ENCODE measurements at regions not wholly inside any gene's neighbourhood (a gene's known extent, or its start where the extent isn't known, plus 50 kb on each side); places are given as distances from the start of the nearest gene placed in this dataset.

GRCh38 chr2:167869200-167869599, 378.2 kb downstream of the STK39 start:
- H3K27me3 ChIP-seq (ENCODE audit: low read depth, low read length), result no peaks in the 10 kb centered on the region
- H3K36me3 ChIP-seq (replicated peaks; ENCODE audit: low read depth, low read length), result no peaks in the 10 kb centered on the region
- no peaks in the 10 kb centered on the region for H3K9me3 ChIP-seq (ENCODE audit: insufficient read depth, low read length)
- H3K4me3 ChIP-seq (ENCODE audit: low read length), result no peak overlapping the region
- H3K79me2 ChIP-seq (ENCODE audit: low read length), result no peaks in the 10 kb centered on the region
- no peak overlapping the region for H3K9ac ChIP-seq (ENCODE audit: low read length)
- no peak for TF ChIP-seq EZH2phosphoT487 (IDR thresholded peaks at IDR 0.05; ENCODE audit: low read depth)
- TF ChIP-seq, protein P1, sequence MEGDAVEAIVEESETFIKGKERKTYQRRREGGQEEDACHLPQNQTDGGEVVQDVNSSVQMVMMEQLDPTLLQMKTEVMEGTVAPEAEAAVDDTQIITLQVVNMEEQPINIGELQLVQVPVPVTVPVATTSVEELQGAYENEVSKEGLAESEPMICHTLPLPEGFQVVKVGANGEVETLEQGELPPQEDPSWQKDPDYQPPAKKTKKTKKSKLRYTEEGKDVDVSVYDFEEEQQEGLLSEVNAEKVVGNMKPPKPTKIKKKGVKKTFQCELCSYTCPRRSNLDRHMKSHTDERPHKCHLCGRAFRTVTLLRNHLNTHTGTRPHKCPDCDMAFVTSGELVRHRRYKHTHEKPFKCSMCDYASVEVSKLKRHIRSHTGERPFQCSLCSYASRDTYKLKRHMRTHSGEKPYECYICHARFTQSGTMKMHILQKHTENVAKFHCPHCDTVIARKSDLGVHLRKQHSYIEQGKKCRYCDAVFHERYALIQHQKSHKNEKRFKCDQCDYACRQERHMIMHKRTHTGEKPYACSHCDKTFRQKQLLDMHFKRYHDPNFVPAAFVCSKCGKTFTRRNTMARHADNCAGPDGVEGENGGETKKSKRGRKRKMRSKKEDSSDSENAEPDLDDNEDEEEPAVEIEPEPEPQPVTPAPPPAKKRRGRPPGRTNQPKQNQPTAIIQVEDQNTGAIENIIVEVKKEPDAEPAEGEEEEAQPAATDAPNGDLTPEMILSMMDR (IDR thresholded peaks at IDR 0.05; ENCODE audit: low read depth, low read length), result peak; percentile 48
- no peak overlapping the region for H3K27ac ChIP-seq (ENCODE audit: low read length)
- no peak overlapping the region for H3K4me2 ChIP-seq (ENCODE audit: low read length)
- H4K20me1 ChIP-seq (ENCODE audit: insufficient read depth, low read length), result no peaks in the 10 kb centered on the region
- no peak overlapping the region for H2AFZ ChIP-seq (ENCODE audit: low read depth, low read length)
- peaks cover 17% of the 10 kb centered on the region for H3K4me1 ChIP-seq (ENCODE audit: low read length)

GRCh38 chr2:167863377-167863776, 384.0 kb downstream of the STK39 start:
- TF ChIP-seq, protein P1 (IDR thresholded peaks at IDR 0.05; ENCODE audit: low read depth, low read length), result no peak
- TF ChIP-seq EZH2phosphoT487 (IDR thresholded peaks at IDR 0.05; ENCODE audit: low read depth), result no peak
- peak overlapping the region; percentile 31; the same call in 1 of the 2 replicates for H3K9ac ChIP-seq (ENCODE audit: low read length)
- no peaks in the 10 kb centered on the region for H3K9me3 ChIP-seq (ENCODE audit: insufficient read depth, low read length)
- H3K27ac ChIP-seq (ENCODE audit: low read length), result peak overlapping the region; percentile 96
- H2AFZ ChIP-seq (ENCODE audit: low read depth, low read length), result peak overlapping the region; percentile 10; the same call in 1 of the 2 replicates
- peak overlapping the region; percentile 21; the same call in 1 of the 2 replicates for H3K4me3 ChIP-seq (ENCODE audit: low read length)
- peaks cover 66% of the 10 kb centered on the region for H3K4me1 ChIP-seq (ENCODE audit: low read length)
- H3K36me3 ChIP-seq (replicated peaks; ENCODE audit: low read depth, low read length), result no peaks in the 10 kb centered on the region
- no peaks in the 10 kb centered on the region for H3K79me2 ChIP-seq (ENCODE audit: low read length)
- H4K20me1 ChIP-seq (ENCODE audit: insufficient read depth, low read length), result no peaks in the 10 kb centered on the region
- peak overlapping the region; percentile 80 for H3K4me2 ChIP-seq (ENCODE audit: low read length)
- H3K27me3 ChIP-seq (ENCODE audit: low read depth, low read length), result no peaks in the 10 kb centered on the region

DNA sequence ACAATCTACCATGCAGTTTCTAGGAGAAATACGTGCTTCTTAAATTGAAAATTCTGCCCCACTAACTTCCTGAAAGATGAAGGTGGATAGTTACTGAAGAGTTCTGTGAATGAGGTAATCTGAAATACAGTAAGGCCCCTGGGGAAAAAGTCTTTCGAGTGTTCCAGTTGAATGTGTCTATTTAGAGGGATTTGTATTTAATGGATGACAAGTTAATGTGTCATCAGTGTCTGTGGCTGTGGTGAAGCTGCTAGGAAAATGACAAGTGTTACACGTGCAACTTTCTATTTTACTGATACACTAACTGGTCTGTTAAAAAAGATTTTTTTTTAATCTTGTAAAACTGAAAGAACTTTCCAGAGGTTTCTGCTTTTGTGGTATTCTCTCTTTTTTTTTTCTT, 384.6 kb downstream of the STK39 start:
- no peaks in the 10 kb centered on the region for H3K36me3 ChIP-seq (replicated peaks; ENCODE audit: low read depth, low read length)
- no peaks in the 10 kb centered on the region for H4K20me1 ChIP-seq (ENCODE audit: insufficient read depth, low read length)
- peak overlapping the region; percentile 21 for H3K4me3 ChIP-seq (ENCODE audit: low read length)
- no peak overlapping the region for H2AFZ ChIP-seq (ENCODE audit: low read depth, low read length)
- no peaks in the 10 kb centered on the region for H3K27me3 ChIP-seq (ENCODE audit: low read depth, low read length)
- H3K9me3 ChIP-seq (ENCODE audit: insufficient read depth, low read length), result no peaks in the 10 kb centered on the region
- no peak for TF ChIP-seq EZH2phosphoT487 (IDR thresholded peaks at IDR 0.05; ENCODE audit: low read depth)
- TF ChIP-seq, protein P1 (IDR thresholded peaks at IDR 0.05; ENCODE audit: low read depth, low read length), result no peak
- peak overlapping the region; percentile 65; the same call in 1 of the 2 replicates for H3K9ac ChIP-seq (ENCODE audit: low read length)
- H3K4me1 ChIP-seq (ENCODE audit: low read length), result peaks cover 69% of the 10 kb centered on the region
- H3K79me2 ChIP-seq (ENCODE audit: low read length), result no peaks in the 10 kb centered on the region
- H3K4me2 ChIP-seq (ENCODE audit: low read length), result peak overlapping the region; percentile 80
- H3K27ac ChIP-seq (ENCODE audit: low read length), result peak overlapping the region; percentile 96

DNA sequence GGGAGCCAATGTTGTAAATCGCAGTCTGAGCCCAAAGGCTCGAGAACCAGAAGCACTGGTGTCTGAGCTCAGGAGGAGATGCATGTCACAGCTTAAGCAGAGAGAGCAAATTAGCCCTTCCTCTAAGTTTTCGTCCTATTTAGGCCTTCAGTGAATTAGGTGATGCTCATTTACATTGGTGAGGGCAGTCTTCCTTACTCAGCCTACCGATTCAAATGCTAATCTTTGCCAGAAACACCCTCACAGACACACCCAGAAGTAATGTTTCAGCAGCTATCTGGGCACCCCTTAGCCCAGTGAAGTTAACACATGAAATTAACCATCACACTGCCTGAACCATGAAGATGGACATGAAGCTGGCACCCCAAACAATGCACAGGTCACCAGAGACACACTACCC, 385.1 kb downstream of the STK39 start:
- TF ChIP-seq, protein P1 (IDR thresholded peaks at IDR 0.05; ENCODE audit: low read depth, low read length), result no peak
- no peak for TF ChIP-seq EZH2phosphoT487 (IDR thresholded peaks at IDR 0.05; ENCODE audit: low read depth)
- Histone ChIP-seq H2AFZ (ENCODE audit: low read depth, low read length) (no peak overlapping the region), H3K9ac (ENCODE audit: low read length) (peak overlapping the region; percentile 65; the same call in 1 of the 2 replicates), H3K9me3 (ENCODE audit: insufficient read depth, low read length) (no peaks in the 10 kb centered on the region), H3K27ac (ENCODE audit: low read length) (peak overlapping the region; percentile 96), H4K20me1 (ENCODE audit: insufficient read depth, low read length) (no peaks in the 10 kb centered on the region), H3K4me1 (ENCODE audit: low read length) (peaks cover 70% of the 10 kb centered on the region), H3K4me3 (ENCODE audit: low read length) (peak overlapping the region; percentile 21), H3K4me2 (ENCODE audit: low read length) (peak overlapping the region; percentile 80), H3K79me2 (ENCODE audit: low read length) (no peaks in the 10 kb centered on the region), H3K36me3 (replicated peaks; ENCODE audit: low read depth, low read length) (no peaks in the 10 kb centered on the region), H3K27me3 (ENCODE audit: low read depth, low read length) (no peaks in the 10 kb centered on the region)

All from OCI-LY3 (cell line).